H1 (cell line): ENCODE measurements at regions not wholly inside any gene's neighbourhood (a gene's known extent, or its start where the extent isn't known, plus 50 kb on each side); places are given as distances from the start of the nearest gene placed in this dataset.

Experiments used
- CTCF ChIA-PET: fragments of 300-600 bp; sonication (Branson Sonifier 250); formaldehyde crosslinking; loops from one replicate; lab custom pipeline; 2021; ENCODE audit not compliant: partially characterized antibody; lab: Charles Lee
- POLR2A ChIA-PET: fragments of 300-600 bp; sonication (Branson Sonifier 250); formaldehyde crosslinking; loops from one replicate; lab custom pipeline; 2021; ENCODE audit warnings: inconsistent platforms; ENCODE audit not compliant: partially characterized antibody; lab: Charles Lee
- DNase-seq, 2 experiments: peaks; one replicate each; pipeline versions ENCODE4 v3.0.0 to v3.0.0-alpha.2; 2010 to 2022; ENCODE audit warnings: low spot score in 2 of 2, low read depth in 1 of 2, mixed read lengths in 1 of 2
- FAIRE-seq: peaks from 2 replicates; lab custom pipeline; 2011; peaks lifted over from hg19 to GRCh38; lab: Jason Lieb, UNC
- H2AFZ ChIP-seq: 2 replicates; pipeline ENCODE4 v1.8.1; 2012; ENCODE audit warnings: low read length, inconsistent platforms
- H2AK5ac ChIP-seq: 2 replicates; pipeline ENCODE4 v1.6.1; 2013; ENCODE audit warnings: low read depth, low read length
- H2BK120ac ChIP-seq: replicated peaks from 2 replicates; pipeline ENCODE3; 2013; ENCODE audit warnings: low read depth, low read length, inconsistent platforms
- H2BK12ac ChIP-seq: 2 replicates; pipeline ENCODE4 v1.6.1; 2013; ENCODE audit warnings: low read depth, low read length
- H2BK15ac ChIP-seq: 2 replicates; pipeline ENCODE4 v1.6.1; 2013; ENCODE audit warnings: low read length
- H2BK20ac ChIP-seq: 2 replicates; pipeline ENCODE4 v1.6.1; 2013; ENCODE audit warnings: low read length
- H2BK5ac ChIP-seq: 2 replicates; pipeline ENCODE4 v1.6.1; 2013; ENCODE audit warnings: low read depth, low read length
- H3K14ac ChIP-seq: 2 replicates; pipeline ENCODE4 v1.6.1; 2013; ENCODE audit warnings: inconsistent platforms; ENCODE audit not compliant: insufficient read length
- H3K18ac ChIP-seq: 2 replicates; pipeline ENCODE4 v1.6.1; 2013; ENCODE audit warnings: low read length; ENCODE audit errors: extremely low read depth
- H3K23ac ChIP-seq: 2 replicates; pipeline ENCODE4 v1.6.1; 2013; ENCODE audit warnings: inconsistent platforms; ENCODE audit not compliant: insufficient read length
- H3K23me2 ChIP-seq: 2 replicates; pipeline ENCODE4 v1.6.1; 2013; ENCODE audit warnings: low read depth, low read length
- H3K27ac ChIP-seq: 2 replicates; pipeline ENCODE4 v1.6.1; 2011; ENCODE audit warnings: low read depth, low read length, inconsistent platforms
- H3K27me3 ChIP-seq, 4 experiments: replicated peaks in 1 of 4; 1 replicate in 1 of 4; 2 replicates in 3 of 4; pipeline versions ENCODE4 v1.6.1 to v1.8.1; 2011 to 2013; ENCODE audit warnings: low read length in 3 of 4, mild to moderate bottlenecking in 3 of 4, inconsistent platforms in 2 of 4, mixed read lengths in 2 of 4, moderate library complexity in 1 of 4; ENCODE audit not compliant: control insufficient read depth in 3 of 4, insufficient read depth in 3 of 4; ENCODE audit errors: extremely low read depth in 1 of 4
- H3K36me3 ChIP-seq, 4 experiments: 2 replicates each; pipeline versions ENCODE4 v1.6.1 to v1.8.1; 2011 to 2013; ENCODE audit warnings: mild to moderate bottlenecking in 4 of 4, low read length in 3 of 4, moderate library complexity in 2 of 4, control low read depth in 1 of 4, inconsistent platforms in 1 of 4; ENCODE audit not compliant: insufficient read depth in 4 of 4, control insufficient read depth in 2 of 4
- H3K4ac ChIP-seq: replicated peaks from 2 replicates; pipeline ENCODE3; 2013; ENCODE audit warnings: low read length, low read depth, mixed read lengths, inconsistent platforms; ENCODE audit not compliant: insufficient read length
- H3K4me1 ChIP-seq, 4 experiments: replicated peaks in 1 of 4; 1 replicate in 1 of 4; 2 replicates in 3 of 4; pipeline versions ENCODE4 v1.6.1 to v1.8.1; 2011 to 2013; ENCODE audit warnings: low read length in 3 of 4, inconsistent platforms in 2 of 4, mixed read lengths in 1 of 4; ENCODE audit not compliant: insufficient read depth in 4 of 4, control insufficient read depth in 3 of 4
- H3K4me2 ChIP-seq, 2 experiments: 2 replicates each; pipeline versions ENCODE4 v1.6.1 to v1.8.1; 2011 to 2013; ENCODE audit warnings: low read depth in 2 of 2, low read length in 2 of 2, control low read depth in 1 of 2, inconsistent platforms in 1 of 2, mild to moderate bottlenecking in 1 of 2; ENCODE audit not compliant: insufficient read depth in 1 of 2
- H3K4me3 ChIP-seq, 4 experiments: fragments of 200-600, 300-600 bp in 1 of 4; sonication (generic), shearing (Covaris generic), sonication (Bioruptor Twin) in 1 of 4; 2 replicates each; pipeline versions ENCODE4 v1.5.1 to v1.8.1; 2011 to 2016; ENCODE audit warnings: low read length in 4 of 4, low read depth in 3 of 4, control low read depth in 2 of 4, inconsistent platforms in 2 of 4, mild to moderate bottlenecking in 2 of 4, mixed read lengths in 1 of 4, moderate library complexity in 1 of 4; ENCODE audit not compliant: insufficient read depth in 2 of 4; ENCODE audit errors: extremely low read depth in 1 of 4
- H3K56ac ChIP-seq: replicated peaks from 2 replicates; pipeline ENCODE3; 2013; ENCODE audit warnings: low read depth, mild to moderate bottlenecking, mixed read lengths, low read length, inconsistent platforms; ENCODE audit not compliant: insufficient read length
- H3K79me1 ChIP-seq: 2 replicates; pipeline ENCODE4 v1.6.1; 2013; ENCODE audit warnings: low read depth, low read length, control low read depth
- H3K79me2 ChIP-seq, 2 experiments: 2 replicates each; pipeline versions ENCODE4 v1.6.1 to v1.8.1; 2012 to 2013; ENCODE audit warnings: low read length in 2 of 2, mild to moderate bottlenecking in 2 of 2, inconsistent platforms in 1 of 2; ENCODE audit not compliant: insufficient read depth in 2 of 2, control insufficient read depth in 1 of 2
- H3K9ac ChIP-seq, 4 experiments: replicated peaks in 1 of 4; 1 replicate in 1 of 4; 2 replicates in 3 of 4; pipeline versions ENCODE4 v1.6.1 to v1.8.1; 2011 to 2013; ENCODE audit warnings: low read depth in 3 of 4, low read length in 3 of 4, control low read depth in 2 of 4, mild to moderate bottlenecking in 2 of 4, moderate library complexity in 2 of 4, inconsistent platforms in 1 of 4; ENCODE audit errors: extremely low read depth in 1 of 4
- H3K9me3 ChIP-seq, 2 experiments: 2 replicates each; pipeline versions ENCODE4 v1.6.1 to v1.8.1; 2012 to 2013; ENCODE audit warnings: mild to moderate bottlenecking in 2 of 2, moderate library complexity in 2 of 2, control low read depth in 1 of 2, inconsistent platforms in 1 of 2, low read depth in 1 of 2, low read length in 1 of 2, mixed read lengths in 1 of 2; ENCODE audit not compliant: insufficient read depth in 2 of 2
- H4K20me1 ChIP-seq, 2 experiments: replicated peaks in 1 of 2; 2 replicates each; pipeline versions ENCODE3 to v1.8.1; 2011 to 2013; ENCODE audit warnings: inconsistent platforms in 2 of 2, low read length in 2 of 2, mild to moderate bottlenecking in 1 of 2; ENCODE audit not compliant: insufficient read depth in 2 of 2, control insufficient read depth in 1 of 2
- H4K5ac ChIP-seq: 2 replicates; pipeline ENCODE4 v1.6.1; 2013; ENCODE audit warnings: low read length, low read depth, mixed read lengths, inconsistent platforms; ENCODE audit not compliant: insufficient read length
- H4K8ac ChIP-seq: 2 replicates; pipeline ENCODE4 v1.8.0; 2013; ENCODE audit warnings: mild to moderate bottlenecking, moderate library complexity, low read length, inconsistent platforms; ENCODE audit not compliant: insufficient read depth; ENCODE audit errors: extremely low read depth
- H4K91ac ChIP-seq: replicated peaks from 2 replicates; pipeline ENCODE3; 2013; ENCODE audit warnings: low read length, mixed read lengths, inconsistent platforms; ENCODE audit not compliant: insufficient read length
- ASH2L ChIP-seq: fragments of 200-600, 300-600 bp; sonication (generic); IDR thresholded peaks from one replicate; pipeline ENCODE4 v1.7.1; 2017; ENCODE audit warnings: low read length
- CBX8 ChIP-seq: fragments of 300-800, 300-1000 bp; sonication (generic); IDR thresholded peaks from 2 replicates; pipeline ENCODE4 v1.7.1; 2016; ENCODE audit warnings: low read depth, low read length, borderline replicate concordance
- CTBP2 ChIP-seq: IDR thresholded peaks from 2 replicates; pipeline ENCODE4 v1.7.0; 2011; ENCODE audit warnings: borderline replicate concordance, mild to moderate bottlenecking, moderate library complexity, mixed read lengths, low read length; ENCODE audit not compliant: insufficient read depth, insufficient read length
- KDM5A ChIP-seq: fragments of 200-600 bp; IDR thresholded peaks from 2 replicates; pipeline ENCODE4 v1.7.1; 2012; ENCODE audit warnings: mild to moderate bottlenecking, low read length, inconsistent platforms, mixed read lengths
- RAD21 ChIP-seq, 2 experiments: IDR thresholded peaks in 1 of 2; conservative IDR thresholded peaks in 1 of 2; 2 replicates each; pipeline ENCODE4 v1.6.1; 2011; ENCODE audit warnings: low read depth in 2 of 2, low read length in 2 of 2, improper control_type of control experiment in 1 of 2, inconsistent platforms in 1 of 2, mild to moderate bottlenecking in 1 of 2, moderate library complexity in 1 of 2
- whole genome bisulfite sequencing, 2 experiments: shearing (Covaris generic) in 1 of 2; methylation state at CpG; one replicate each; pipeline versions ENCODE4 v1.1.6 to v1.1.7; 2013 to 2015; ENCODE audit warnings: low lambda C conversion rate in 2 of 2, mixed read lengths in 2 of 2, inconsistent platforms in 1 of 2, low coverage in 1 of 2, missing lambda C conversion rate in 1 of 2; ENCODE audit not compliant: insufficient replicate concordance in 2 of 2, insufficient coverage in 1 of 2, insufficient read length in 1 of 2; ENCODE audit errors: extremely low coverage in 1 of 2, missing lambda C conversion rate in 1 of 2; 5-methylcytosine and 5-hydroxymethylcytosine counted together

DNA sequence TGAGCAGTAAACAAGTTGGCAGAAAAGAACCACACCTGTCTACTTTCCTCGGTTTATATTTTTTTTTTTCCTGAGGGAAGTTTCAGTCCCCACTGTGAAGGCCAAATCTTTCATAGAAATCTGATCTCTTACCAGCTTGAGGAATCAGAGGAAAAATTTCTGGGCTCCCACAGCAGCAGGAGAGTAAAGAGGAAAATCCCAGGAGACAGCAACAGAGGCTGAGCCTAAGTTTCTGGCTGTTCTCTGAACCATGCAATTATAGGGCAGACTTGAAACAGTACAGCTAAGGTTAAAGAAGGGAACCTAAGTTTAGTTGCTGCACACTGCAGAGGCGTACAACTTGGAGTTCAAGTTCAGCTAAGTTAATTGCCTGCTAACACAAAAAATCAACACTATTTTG is 1090.9 kb upstream of the INTU start:
- WGBS, 2 experiments = 93% methylated on average over 2 of the region's 2 CpGs; no CpG with 5 or more reads in 1 of the 2 experiments
- DNase-seq = no peak

More for the DNA sequence above, 1090.9 kb upstream of the INTU start:
- H2BK120ac ChIP-seq = no peak overlapping the region
- no peaks in the 10 kb centered on the region for H3K79me2 ChIP-seq
- CTCF ChIA-PET = no interaction called here
- H3K27ac ChIP-seq = no peak overlapping the region
- no peak for FAIRE-seq
- H2AK5ac ChIP-seq = no peak overlapping the region
- H3K4me1 ChIP-seq = no peaks in the 10 kb centered on the region
- no peak overlapping the region for H2BK15ac ChIP-seq
- no peak overlapping the region for H3K4me3 ChIP-seq
- no peaks in the 10 kb centered on the region for H3K23me2 ChIP-seq
- H3K4me2 ChIP-seq = no peak overlapping the region
- H4K5ac ChIP-seq = no peak overlapping the region
- no peak overlapping the region for H3K23ac ChIP-seq
- no peak overlapping the region for H3K18ac ChIP-seq
- H2BK12ac ChIP-seq = no peak overlapping the region
- H3K14ac ChIP-seq = no peak overlapping the region
- no peaks in the 10 kb centered on the region for H3K9me3 ChIP-seq
- no peaks in the 10 kb centered on the region for H4K20me1 ChIP-seq
- POLR2A ChIA-PET = no interaction called here
- TF ChIP-seq CBX8 (no peak), KDM5A (no peak), RAD21 (IDR thresholded peaks at IDR 0.05 in 1 of 2, conservative IDR thresholded peaks at IDR 0.05 in 1 of 2; ENCODE audit: low read depth in 2 of 2, low read length in 2 of 2) (no peak), ASH2L (no peak), CTBP2 (no peak)
- no peak overlapping the region for H2BK20ac ChIP-seq
- no peak overlapping the region for H4K91ac ChIP-seq
- H3K79me1 ChIP-seq = no peaks in the 10 kb centered on the region
- H3K36me3 ChIP-seq = no peaks in the 10 kb centered on the region
- no peak overlapping the region for H3K56ac ChIP-seq
- H2AFZ ChIP-seq = 0 out of 2 replicates have a peak overlapping the region, but pooled peaks have one; percentile 20
- H3K4ac ChIP-seq = no peak overlapping the region
- H3K9ac ChIP-seq = no peak overlapping the region
- H4K8ac ChIP-seq = no peak overlapping the region
- H2BK5ac ChIP-seq = no peak overlapping the region
- H3K27me3 ChIP-seq = no peaks in the 10 kb centered on the region
